Caco-2 (cell line): ENCODE measurements at regions not wholly inside any gene's neighbourhood (a gene's known extent, or its start where the extent isn't known, plus 50 kb on each side); places are given as distances from the start of the nearest gene placed in this dataset.

ENCODE experiments used
- BruUV-seq: library from RNA; stranded (reverse); fragments of 400-500 nt; replicated peaks from 2 replicates; lab custom pipeline; 2021; lab: Mats Ljungman, UMichigan
- CTCF ChIA-PET: fragments of 300-600 bp; sonication (Branson Sonifier 250); formaldehyde crosslinking; loops from one replicate; lab custom pipeline; 2022; ENCODE audit warnings: antibody characterized with exemption; lab: Charles Lee
- POLR2A ChIA-PET: fragments of 300-600 bp; sonication (Branson Sonifier 250); formaldehyde crosslinking; loops from one replicate; lab custom pipeline; 2022; ENCODE audit warnings: antibody characterized with exemption; lab: Charles Lee
- DNase-seq, 2 experiments: peaks; one replicate each; pipeline versions ENCODE4 v3.0.0 to v3.0.0-alpha.2; 2020 to 2022
- H3K27me3 ChIP-seq: replicated peaks from 2 replicates; pipeline ENCODE4 v1.6.0; 2011; ENCODE audit warnings: low read length; ENCODE audit not compliant: control insufficient read depth, insufficient read depth
- H3K36me3 ChIP-seq: 2 replicates; pipeline ENCODE4 v1.5.1; 2011; ENCODE audit warnings: low read length; ENCODE audit not compliant: control insufficient read depth, insufficient read depth
- H3K4me1 ChIP-seq: fragments of 250-450 bp; sonication (Bioruptor Pico); 2 replicates; pipeline ENCODE4 v1.5.1; 2020; ENCODE audit warnings: mild to moderate bottlenecking
- H3K4me3 ChIP-seq: 2 replicates; pipeline ENCODE4 v1.5.1; 2011; ENCODE audit warnings: low read depth, mild to moderate bottlenecking, control low read depth, low read length
- H3K9me3 ChIP-seq: fragments of 250-450 bp; sonication (Bioruptor Pico); 2 replicates; pipeline ENCODE4 v1.5.1; 2020; ENCODE audit warnings: mild to moderate bottlenecking, moderate library complexity
- H3K27ac Mint-ChIP-seq: one replicate; pipeline ENCODE4 v1.8.0; 2022; ENCODE audit warnings: mixed read lengths; ENCODE audit not compliant: unreplicated experiment
- H3K27me3 Mint-ChIP-seq: one replicate; pipeline ENCODE4 v1.8.0; 2022; ENCODE audit warnings: mixed read lengths; ENCODE audit not compliant: insufficient read depth, unreplicated experiment
- H3K36me3 Mint-ChIP-seq: one replicate; pipeline ENCODE4 v1.8.0; 2022; ENCODE audit warnings: mild to moderate bottlenecking, mixed read lengths; ENCODE audit not compliant: insufficient read depth, unreplicated experiment
- H3K4me1 Mint-ChIP-seq: one replicate; pipeline ENCODE4 v1.8.0; 2022; ENCODE audit warnings: low read depth, mixed read lengths; ENCODE audit not compliant: unreplicated experiment
- H3K4me3 Mint-ChIP-seq: one replicate; pipeline ENCODE4 v1.8.0; 2022; ENCODE audit warnings: mild to moderate bottlenecking, moderate library complexity, mixed read lengths; ENCODE audit not compliant: unreplicated experiment
- H3K9me3 Mint-ChIP-seq: one replicate; pipeline ENCODE4 v1.8.0; 2022; ENCODE audit warnings: mixed read lengths; ENCODE audit not compliant: unreplicated experiment
- CTCF ChIP-seq, 2 experiments: fragments of 200-600 bp in 1 of 2; IDR thresholded peaks; 1 replicate in 1 of 2; 2 replicates in 1 of 2; pipeline versions ENCODE4 v1.5.1 to v1.8.0; 2011 to 2022; ENCODE audit warnings: antibody characterized with exemption in 1 of 2, control low read depth in 1 of 2, inconsistent platforms in 1 of 2, low read depth in 1 of 2, low read length in 1 of 2, mild to moderate bottlenecking in 1 of 2, moderate library complexity in 1 of 2; ENCODE audit not compliant: insufficient read depth in 1 of 2, severe bottlenecking in 1 of 2, unreplicated experiment in 1 of 2
- intact Hi-C: fragments of 100-400 bp; cut with micrococcal nuclease; formaldehyde crosslinking; loops from one replicate; pipeline ENCODE4 v1.10.0; 2022; ENCODE audit not compliant: unreplicated experiment

GRCh38 chr7:83799333-83799732 is 150.4 kb upstream of the SEMA3E start:
- CTCF ChIA-PET: no interaction called here
- BruUV-seq: no TSS peak
- H3K9me3 ChIP-seq: no peaks in the 10 kb centered on the region
- H3K4me3 ChIP-seq: no peak overlapping the region
- H3K36me3 Mint-ChIP-seq: no peaks in the 10 kb centered on the region
- no peak overlapping the region for H3K27ac Mint-ChIP-seq
- no peak for TF ChIP-seq CTCF (IDR thresholded peaks at IDR 0.05; ENCODE audit: insufficient read depth in 1 of 2, low read depth in 1 of 2, low read length in 1 of 2, severe bottlenecking in 1 of 2, unreplicated experiment in 1 of 2)
- DNase-seq: no peak
- intact Hi-C loops: no loop called here
- H3K36me3 ChIP-seq: no peaks in the 10 kb centered on the region
- no peaks in the 10 kb centered on the region for H3K4me1 Mint-ChIP-seq
- H3K9me3 Mint-ChIP-seq: no peaks in the 10 kb centered on the region
- no peaks in the 10 kb centered on the region for H3K4me1 ChIP-seq
- POLR2A ChIA-PET: no interaction called here
- no peaks in the 10 kb centered on the region for H3K27me3 Mint-ChIP-seq
- H3K27me3 ChIP-seq: no peaks in the 10 kb centered on the region
- H3K4me3 Mint-ChIP-seq: no peak overlapping the region

GRCh38 chr7:83798489-83798888 is 149.6 kb upstream of the SEMA3E start:
- no TSS peak for BruUV-seq
- intact Hi-C loops: no loop called here
- POLR2A ChIA-PET: no interaction called here

GRCh38 chr7:83796760-83797159 is 147.8 kb upstream of the SEMA3E start:
- ChIA-PET POLR2A (no interaction called here), CTCF (no interaction called here)
- intact Hi-C loops: no loop called here
- Histone ChIP-seq H3K9me3 (no peaks in the 10 kb centered on the region), H3K4me1 (no peaks in the 10 kb centered on the region), H3K27me3 (no peaks in the 10 kb centered on the region), H3K4me3 (no peak overlapping the region), H3K36me3 (no peaks in the 10 kb centered on the region)
- H3K4me1 Mint-ChIP-seq: no peaks in the 10 kb centered on the region
- H3K36me3 Mint-ChIP-seq: no peaks in the 10 kb centered on the region
- DNase-seq: no peak
- H3K9me3 Mint-ChIP-seq: no peaks in the 10 kb centered on the region
- peaks cover 2% of the 10 kb centered on the region for H3K27me3 Mint-ChIP-seq
- no peak for TF ChIP-seq CTCF (IDR thresholded peaks at IDR 0.05; ENCODE audit: insufficient read depth in 1 of 2, low read depth in 1 of 2, low read length in 1 of 2, severe bottlenecking in 1 of 2, unreplicated experiment in 1 of 2)
- H3K4me3 Mint-ChIP-seq: no peak overlapping the region
- no TSS peak for BruUV-seq
- no peak overlapping the region for H3K27ac Mint-ChIP-seq

More at GRCh38 chr7:83798489-83798888, 149.6 kb upstream of the SEMA3E start:
- no peaks in the 10 kb centered on the region for H3K9me3 ChIP-seq
- no peaks in the 10 kb centered on the region for H3K27me3 ChIP-seq
- no peak overlapping the region for H3K4me3 Mint-ChIP-seq
- no peaks in the 10 kb centered on the region for H3K36me3 ChIP-seq
- H3K27me3 Mint-ChIP-seq: no peaks in the 10 kb centered on the region
- no peaks in the 10 kb centered on the region for H3K36me3 Mint-ChIP-seq
- no peak overlapping the region for H3K4me3 ChIP-seq
- no peaks in the 10 kb centered on the region for H3K4me1 Mint-ChIP-seq
- no peak for DNase-seq
- no peak for TF ChIP-seq CTCF (IDR thresholded peaks at IDR 0.05; ENCODE audit: insufficient read depth in 1 of 2, low read depth in 1 of 2, low read length in 1 of 2, severe bottlenecking in 1 of 2, unreplicated experiment in 1 of 2)
- H3K4me1 ChIP-seq: no peaks in the 10 kb centered on the region
- CTCF ChIA-PET: no interaction called here
- H3K9me3 Mint-ChIP-seq: no peaks in the 10 kb centered on the region
- no peak overlapping the region for H3K27ac Mint-ChIP-seq
